Right lobe of liver (tissue), 4 donors: ENCODE measurements at regions not wholly inside any gene's neighbourhood (a gene's known extent, or its start where the extent isn't known, plus 50 kb on each side); places are given as distances from the start of the nearest gene placed in this dataset.
"Not testable (repeated sequence)": the region's sequence is repeated elsewhere in the genome, so short reads cannot be mapped to it uniquely, and the experiment has no call there.

Experiments used
- POLR2A ChIP-seq: fragments of 450-650 bp; IDR thresholded peaks from one replicate; pipeline ENCODE4 v1.6.1; 2017; ENCODE audit warnings: antibody characterized with exemption, mild to moderate bottlenecking
- TF ChIP-seq, protein P1 (sequence below), 4 donors: fragments of 200-600 bp in 3 of 4; fragments of 450-650 bp in 1 of 4; IDR thresholded peaks; one replicate each; pipeline versions ENCODE4 v1.5.1 to v1.8.0; 2016 to 2022; ENCODE audit warnings: antibody characterized with exemption in 4 of 4, mild to moderate bottlenecking in 2 of 4
- donor health status: DM: no; HTN: no; CAD: no.
- donor health status: DM: no; HTN: no; CAD: no.
- donor health status: DM: no; HTN: yes; CAD: no.

GRCh38 chr9:39632071-39632470, 276.6 kb downstream of the SPATA31A1 start:
- not testable (repeated sequence) for TF ChIP-seq POLR2A
- TF ChIP-seq, protein P1, sequence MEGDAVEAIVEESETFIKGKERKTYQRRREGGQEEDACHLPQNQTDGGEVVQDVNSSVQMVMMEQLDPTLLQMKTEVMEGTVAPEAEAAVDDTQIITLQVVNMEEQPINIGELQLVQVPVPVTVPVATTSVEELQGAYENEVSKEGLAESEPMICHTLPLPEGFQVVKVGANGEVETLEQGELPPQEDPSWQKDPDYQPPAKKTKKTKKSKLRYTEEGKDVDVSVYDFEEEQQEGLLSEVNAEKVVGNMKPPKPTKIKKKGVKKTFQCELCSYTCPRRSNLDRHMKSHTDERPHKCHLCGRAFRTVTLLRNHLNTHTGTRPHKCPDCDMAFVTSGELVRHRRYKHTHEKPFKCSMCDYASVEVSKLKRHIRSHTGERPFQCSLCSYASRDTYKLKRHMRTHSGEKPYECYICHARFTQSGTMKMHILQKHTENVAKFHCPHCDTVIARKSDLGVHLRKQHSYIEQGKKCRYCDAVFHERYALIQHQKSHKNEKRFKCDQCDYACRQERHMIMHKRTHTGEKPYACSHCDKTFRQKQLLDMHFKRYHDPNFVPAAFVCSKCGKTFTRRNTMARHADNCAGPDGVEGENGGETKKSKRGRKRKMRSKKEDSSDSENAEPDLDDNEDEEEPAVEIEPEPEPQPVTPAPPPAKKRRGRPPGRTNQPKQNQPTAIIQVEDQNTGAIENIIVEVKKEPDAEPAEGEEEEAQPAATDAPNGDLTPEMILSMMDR (IDR thresholded peaks at IDR 0.05): not testable (repeated sequence)
